ENCODE measurements at regions not wholly inside any gene's neighbourhood (a gene's known extent, or its start where the extent isn't known, plus 50 kb on each side); places are given as distances from the start of the nearest gene placed in this dataset.

DNA sequence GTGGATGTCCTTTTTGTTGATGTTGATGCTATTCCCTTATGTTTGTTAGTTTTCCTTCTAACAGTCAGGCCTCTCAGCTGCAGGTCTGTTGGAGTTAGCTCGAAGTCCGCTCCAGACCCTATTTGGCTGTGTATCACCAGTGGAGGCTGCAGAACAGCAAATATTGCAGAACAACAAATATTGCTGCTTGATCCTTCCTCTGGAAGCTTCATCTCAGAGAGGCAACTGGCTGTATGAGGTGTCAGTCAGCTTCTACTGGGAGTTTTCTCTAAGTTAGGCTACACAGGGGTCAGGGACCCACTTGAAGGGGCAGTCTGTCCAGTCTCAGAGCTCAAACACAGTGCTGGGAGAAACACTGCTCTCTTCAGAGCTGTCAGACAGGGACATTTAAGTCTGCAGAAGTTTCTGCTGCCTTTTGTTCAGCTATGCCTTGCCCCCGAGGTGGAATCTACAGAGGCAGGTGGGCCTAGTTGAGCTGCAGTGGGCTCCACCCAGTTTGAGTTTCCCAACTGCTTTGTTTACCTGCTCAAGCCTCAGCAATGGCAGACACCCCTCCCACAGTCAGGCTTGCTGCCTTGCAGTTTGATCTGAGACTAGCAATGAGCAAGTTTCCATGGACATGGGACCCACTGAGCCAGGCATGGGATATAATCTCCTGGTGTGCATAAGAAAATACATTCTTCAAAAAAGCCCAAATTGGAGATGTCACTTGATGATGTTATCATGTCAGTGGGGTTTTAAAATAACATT, 99.5 kb downstream of the KDM5D start:
- Histone ChIP-seq H3K4me3 (ENCODE audit: low read depth, low read length) (no peak overlapping the region), H3K79me2 (no peaks in the 10 kb centered on the region), H3K9ac (no peak overlapping the region), H2AFZ (no peak overlapping the region), H3K4me1 (no peaks in the 10 kb centered on the region), H3K9me3 (ENCODE audit: control insufficient read depth, low read length) (no peaks in the 10 kb centered on the region), H3K4me2 (ENCODE audit: low read length) (no peak overlapping the region), H3K36me3 (ENCODE audit: control insufficient read depth, insufficient read depth, low read length) (no peaks in the 10 kb centered on the region), H3K27me3 (ENCODE audit: control insufficient read depth, insufficient read depth, low read length) (no peaks in the 10 kb centered on the region), H3K27ac (no peak overlapping the region)
- TF ChIP-seq, protein P1, sequence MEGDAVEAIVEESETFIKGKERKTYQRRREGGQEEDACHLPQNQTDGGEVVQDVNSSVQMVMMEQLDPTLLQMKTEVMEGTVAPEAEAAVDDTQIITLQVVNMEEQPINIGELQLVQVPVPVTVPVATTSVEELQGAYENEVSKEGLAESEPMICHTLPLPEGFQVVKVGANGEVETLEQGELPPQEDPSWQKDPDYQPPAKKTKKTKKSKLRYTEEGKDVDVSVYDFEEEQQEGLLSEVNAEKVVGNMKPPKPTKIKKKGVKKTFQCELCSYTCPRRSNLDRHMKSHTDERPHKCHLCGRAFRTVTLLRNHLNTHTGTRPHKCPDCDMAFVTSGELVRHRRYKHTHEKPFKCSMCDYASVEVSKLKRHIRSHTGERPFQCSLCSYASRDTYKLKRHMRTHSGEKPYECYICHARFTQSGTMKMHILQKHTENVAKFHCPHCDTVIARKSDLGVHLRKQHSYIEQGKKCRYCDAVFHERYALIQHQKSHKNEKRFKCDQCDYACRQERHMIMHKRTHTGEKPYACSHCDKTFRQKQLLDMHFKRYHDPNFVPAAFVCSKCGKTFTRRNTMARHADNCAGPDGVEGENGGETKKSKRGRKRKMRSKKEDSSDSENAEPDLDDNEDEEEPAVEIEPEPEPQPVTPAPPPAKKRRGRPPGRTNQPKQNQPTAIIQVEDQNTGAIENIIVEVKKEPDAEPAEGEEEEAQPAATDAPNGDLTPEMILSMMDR (IDR thresholded peaks at IDR 0.05) = no peak

DNA sequence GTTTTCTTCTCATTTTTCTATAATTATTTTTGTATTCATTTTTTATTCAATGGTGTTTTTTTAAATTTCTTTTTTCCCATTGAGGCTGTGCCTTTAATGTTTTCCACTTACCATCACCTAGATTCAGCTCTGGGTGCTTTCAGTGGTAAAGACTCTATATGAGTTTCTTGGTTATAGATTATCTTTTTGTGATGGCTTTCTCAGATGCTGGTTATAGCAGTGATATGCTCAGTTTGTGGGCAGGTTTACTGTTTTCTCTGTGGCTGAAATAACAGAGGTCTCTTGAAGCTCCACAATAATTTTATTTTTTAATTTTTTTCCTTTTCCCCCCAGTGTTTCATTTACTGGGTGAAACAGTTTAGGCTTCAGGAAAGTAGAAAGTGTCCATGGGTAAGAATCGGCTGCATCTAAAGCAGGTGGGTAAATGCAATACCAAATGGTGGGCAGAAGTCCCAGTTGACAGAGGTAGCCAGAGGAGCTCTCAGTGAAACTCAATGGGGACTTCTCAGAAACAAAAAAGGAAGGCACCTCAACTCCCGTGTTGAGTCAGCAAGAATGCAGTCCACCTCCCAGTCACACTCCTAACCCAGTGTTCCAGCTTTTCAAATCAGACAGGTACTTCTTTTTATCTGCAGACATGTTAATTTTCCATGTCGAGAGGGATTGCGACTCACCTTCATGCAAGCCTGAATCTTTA, 106.7 kb downstream of the KDM5D start:
- Histone ChIP-seq H3K79me2 (no peaks in the 10 kb centered on the region), H2AFZ (no peak overlapping the region), H3K36me3 (ENCODE audit: control insufficient read depth, insufficient read depth, low read length) (no peaks in the 10 kb centered on the region), H3K4me3 (ENCODE audit: low read depth, low read length) (no peak overlapping the region), H3K9me3 (ENCODE audit: control insufficient read depth, low read length) (no peaks in the 10 kb centered on the region), H3K4me2 (ENCODE audit: low read length) (no peak overlapping the region), H3K4me1 (no peaks in the 10 kb centered on the region), H3K27me3 (ENCODE audit: control insufficient read depth, insufficient read depth, low read length) (no peaks in the 10 kb centered on the region), H3K27ac (no peak overlapping the region), H3K9ac (no peak overlapping the region)
- TF ChIP-seq, protein P1 (IDR thresholded peaks at IDR 0.05) = no peak

DNA sequence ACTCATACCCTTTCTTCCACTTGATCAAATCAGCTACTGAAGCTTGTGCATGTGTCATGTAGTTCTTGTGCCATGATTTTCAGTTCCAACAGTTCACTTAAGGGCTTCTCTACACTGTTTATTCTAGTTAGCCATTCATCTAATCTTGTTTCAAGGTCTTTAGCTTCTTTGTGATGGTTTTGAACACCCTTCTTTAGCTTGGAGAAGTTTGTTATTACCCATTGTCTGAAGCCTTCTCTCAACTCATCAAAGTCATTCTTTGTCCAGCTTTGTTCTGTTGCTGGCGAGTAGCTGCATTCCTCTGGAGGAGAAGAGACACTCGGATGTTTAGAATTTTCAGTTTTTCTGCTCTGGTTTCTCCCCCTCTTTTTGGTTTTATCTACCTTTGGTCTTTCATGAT, 115.6 kb downstream of the KDM5D start:
- no peak overlapping the region for H3K27ac ChIP-seq
- no peak overlapping the region for H2AFZ ChIP-seq
- H3K9me3 ChIP-seq (ENCODE audit: control insufficient read depth, low read length) = no peaks in the 10 kb centered on the region
- H3K36me3 ChIP-seq (ENCODE audit: control insufficient read depth, insufficient read depth, low read length) = no peaks in the 10 kb centered on the region
- no peak overlapping the region for H3K4me3 ChIP-seq (ENCODE audit: low read depth, low read length)
- no peaks in the 10 kb centered on the region for H3K27me3 ChIP-seq (ENCODE audit: control insufficient read depth, insufficient read depth, low read length)
- TF ChIP-seq, protein P1 (IDR thresholded peaks at IDR 0.05) = no peak
- no peaks in the 10 kb centered on the region for H3K79me2 ChIP-seq
- H3K4me1 ChIP-seq = no peaks in the 10 kb centered on the region
- H3K4me2 ChIP-seq (ENCODE audit: low read length) = no peak overlapping the region
- H3K9ac ChIP-seq = no peak overlapping the region

DNA sequence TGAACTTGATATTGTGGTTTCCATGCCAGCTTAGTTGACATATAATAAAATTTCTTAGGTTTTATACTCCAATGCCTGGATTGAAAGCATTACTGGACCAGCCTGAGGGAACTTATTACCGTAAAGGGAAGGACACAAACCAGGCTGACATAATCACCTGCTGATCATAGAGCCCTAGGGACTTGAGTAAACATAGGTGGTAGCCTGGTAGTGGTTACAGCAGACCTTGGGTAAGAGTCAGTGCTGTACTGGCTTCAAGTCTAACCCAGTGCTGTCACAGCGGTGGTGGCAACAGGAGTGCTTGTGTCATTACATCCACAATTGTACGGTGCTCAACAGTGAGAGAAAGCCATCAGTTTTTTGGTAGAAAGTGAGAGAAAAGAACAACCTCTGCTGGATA, 122.1 kb downstream of the KDM5D start:
- Histone ChIP-seq H3K4me1 (no peaks in the 10 kb centered on the region), H2AFZ (no peak overlapping the region), H3K79me2 (no peaks in the 10 kb centered on the region), H3K27ac (no peak overlapping the region), H3K27me3 (ENCODE audit: control insufficient read depth, insufficient read depth, low read length) (no peaks in the 10 kb centered on the region), H3K9me3 (ENCODE audit: control insufficient read depth, low read length) (no peaks in the 10 kb centered on the region), H3K4me2 (ENCODE audit: low read length) (no peak overlapping the region), H3K9ac (no peak overlapping the region), H3K36me3 (ENCODE audit: control insufficient read depth, insufficient read depth, low read length) (no peaks in the 10 kb centered on the region), H3K4me3 (ENCODE audit: low read depth, low read length) (no peak overlapping the region)
- TF ChIP-seq, protein P1 (IDR thresholded peaks at IDR 0.05) = no peak

All from parathyroid adenoma (tissue), 2 donors.